ENCODE measurements at regions not wholly inside any gene's neighbourhood (a gene's known extent, or its start where the extent isn't known, plus 50 kb on each side); places are given as distances from the start of the nearest gene placed in this dataset.

GRCh38 chr16:73337373-73338296 lies 289.7 kb upstream of the ZFHX3 start:
- no peak for DNase-seq (ENCODE audit: extremely low read depth, low read depth)

GRCh38 chr16:73329358-73330286 lies 281.7 kb upstream of the ZFHX3 start:
- no peak for DNase-seq (ENCODE audit: extremely low read depth, low read depth)

- DNase-seq (ENCODE audit: extremely low read depth, low read depth), result no peak
Measured at GRCh38 chr16:73326770-73327470, 279.0 kb upstream of the ZFHX3 start.

- no peak for DNase-seq (ENCODE audit: extremely low read depth, low read depth)
Measured at GRCh38 chr16:73326221-73326620, 278.3 kb upstream of the ZFHX3 start.

- no peak for DNase-seq (ENCODE audit: extremely low read depth, low read depth)
Measured at GRCh38 chr16:73323880-73324279, 276.0 kb upstream of the ZFHX3 start.

- DNase-seq (ENCODE audit: extremely low read depth, low read depth), result no peak
Measured at GRCh38 chr16:73322856-73323255, 274.9 kb upstream of the ZFHX3 start.

- DNase-seq (ENCODE audit: extremely low read depth, low read depth), result no peak
Measured at GRCh38 chr16:73321853-73322252, 273.9 kb upstream of the ZFHX3 start.

- no peak for DNase-seq (ENCODE audit: extremely low read depth, low read depth)
Measured at GRCh38 chr16:73319737-73320136, 271.8 kb upstream of the ZFHX3 start.

- no peak for DNase-seq (ENCODE audit: extremely low read depth, low read depth)
Measured at GRCh38 chr16:73319261-73319660, 271.3 kb upstream of the ZFHX3 start.

- DNase-seq (ENCODE audit: extremely low read depth, low read depth), result no peak
Measured at GRCh38 chr16:73317321-73317857, 269.5 kb upstream of the ZFHX3 start.

GRCh38 chr16:73315645-73316044 lies 267.7 kb upstream of the ZFHX3 start:
- no peak for DNase-seq (ENCODE audit: extremely low read depth, low read depth)

GRCh38 chr16:73313950-73314349 lies 266.0 kb upstream of the ZFHX3 start:
- DNase-seq (ENCODE audit: extremely low read depth, low read depth), result no peak

- no peak for DNase-seq (ENCODE audit: extremely low read depth, low read depth)
Measured at GRCh38 chr16:73311857-73312723, 264.2 kb upstream of the ZFHX3 start.

- DNase-seq (ENCODE audit: extremely low read depth, low read depth), result no peak
Measured at GRCh38 chr16:73308771-73309170, 260.8 kb upstream of the ZFHX3 start.

- no peak for DNase-seq (ENCODE audit: extremely low read depth, low read depth)
Measured at GRCh38 chr16:73306901-73307413, 259.0 kb upstream of the ZFHX3 start.

- DNase-seq (ENCODE audit: extremely low read depth, low read depth), result no peak
Measured at GRCh38 chr16:73304008-73304774, 256.3 kb upstream of the ZFHX3 start.

- DNase-seq (ENCODE audit: extremely low read depth, low read depth), result no peak
Measured at GRCh38 chr16:73302942-73303341, 255.0 kb upstream of the ZFHX3 start.

- no peak for DNase-seq (ENCODE audit: extremely low read depth, low read depth)
Measured at GRCh38 chr16:73301984-73302383, 254.1 kb upstream of the ZFHX3 start.

- DNase-seq (ENCODE audit: extremely low read depth, low read depth), result no peak
Measured at GRCh38 chr16:73299346-73299745, 251.4 kb upstream of the ZFHX3 start.

All from NCI-H460 (cell line).